Loucy (cell line): ENCODE measurements at regions not wholly inside any gene's neighbourhood (a gene's known extent, or its start where the extent isn't known, plus 50 kb on each side); places are given as distances from the start of the nearest gene placed in this dataset.

Source experiments
- CTCF ChIP-seq: fragments of 200-600 bp; sonication (generic); conservative IDR thresholded peaks from 2 replicates; pipeline ENCODE4 v1.5.1; 2014; ENCODE audit warnings: mild to moderate bottlenecking, antibody characterized with exemption, low read length
- EZH2phosphoT487 ChIP-seq: fragments of 200-600 bp; IDR thresholded peaks from 2 replicates; pipeline ENCODE4 v1.6.1; 2018; ENCODE audit warnings: antibody characterized with exemption, mild to moderate bottlenecking, moderate library complexity, borderline replicate concordance

GRCh38 chrX:40147971-40148370 lies 50.2 kb upstream of the BCOR start:
- TF ChIP-seq CTCF (no peak), EZH2phosphoT487 (no peak)
